Activated T-helper 1 cell treated with anti-CD3 and anti-CD28 coated beads, Interleukin-12 subunit alpha, Interleukin-12 subunit beta, Interleukin-2, Interleukin-4 antibody, amounts not matched to agents 30 ng/mL and 10 ng/mL and 1 ng/mL, durations not matched to agents 14 hours and 24 hours and 36 hours (primary cell): ENCODE measurements at regions not wholly inside any gene's neighbourhood (a gene's known extent, or its start where the extent isn't known, plus 50 kb on each side); places are given as distances from the start of the nearest gene placed in this dataset.

Experiments used
- DNase-seq: peaks from one replicate; pipeline ENCODE4 v3.0.0; 2021; ENCODE audit warnings: low spot score
- H3K27ac Mint-ChIP-seq: one replicate; pipeline ENCODE4 v1.8.0; 2021; ENCODE audit warnings: mild to moderate bottlenecking, mixed read lengths
- H3K27me3 Mint-ChIP-seq: one replicate; pipeline ENCODE4 v1.8.0; 2022; ENCODE audit warnings: mild to moderate bottlenecking, moderate library complexity, mixed read lengths; ENCODE audit not compliant: insufficient read depth
- H3K36me3 Mint-ChIP-seq: one replicate; pipeline ENCODE4 v1.8.0; 2021; ENCODE audit warnings: low read depth, mixed read lengths
- H3K4me1 Mint-ChIP-seq: one replicate; pipeline ENCODE4 v1.8.0; 2021; ENCODE audit warnings: low read depth, mixed read lengths
- H3K4me3 Mint-ChIP-seq: one replicate; pipeline ENCODE4 v1.8.0; 2021; ENCODE audit warnings: mild to moderate bottlenecking, moderate library complexity, mixed read lengths
- H3K9me3 Mint-ChIP-seq: one replicate; pipeline ENCODE4 v1.8.0; 2021; ENCODE audit warnings: mixed read lengths
- intact Hi-C: fragments of 100-400 bp; cut with micrococcal nuclease; formaldehyde crosslinking; loops from one replicate; pipeline ENCODE4 v1.15.1; 2024

GRCh38 chr13:31639443-31640163, 99.7 kb upstream of the RXFP2 start:
- intact Hi-C loops: no loop called here
- Mint-ChIP-seq H3K27ac (no peak overlapping the region), H3K9me3 (peaks cover 15% of the 10 kb centered on the region), H3K4me1 (no peaks in the 10 kb centered on the region), H3K27me3 (no peaks in the 10 kb centered on the region), H3K36me3 (no peaks in the 10 kb centered on the region), H3K4me3 (no peak overlapping the region)
- DNase-seq: no peak

- no peak for DNase-seq
- Mint-ChIP-seq H3K4me3 (no peak overlapping the region), H3K4me1 (no peaks in the 10 kb centered on the region), H3K9me3 (no peaks in the 10 kb centered on the region), H3K36me3 (no peaks in the 10 kb centered on the region), H3K27me3 (no peaks in the 10 kb centered on the region), H3K27ac (no peak overlapping the region)
- intact Hi-C loops: no loop called here
These were observed 89.6 kb upstream of the RXFP2 start for GRCh38 chr13:31649766-31650165.

- H3K4me3 Mint-ChIP-seq: no peak overlapping the region
- H3K9me3 Mint-ChIP-seq: no peaks in the 10 kb centered on the region
- H3K27me3 Mint-ChIP-seq: no peaks in the 10 kb centered on the region
- H3K36me3 Mint-ChIP-seq: no peaks in the 10 kb centered on the region
- intact Hi-C loops: no loop called here
- H3K4me1 Mint-ChIP-seq: no peaks in the 10 kb centered on the region
- no peak for DNase-seq
- no peak overlapping the region for H3K27ac Mint-ChIP-seq
These were observed 85.6 kb upstream of the RXFP2 start for GRCh38 chr13:31653730-31654129.

GRCh38 chr13:31663880-31664585, 75.3 kb upstream of the RXFP2 start:
- Mint-ChIP-seq H3K27ac (no peak overlapping the region), H3K27me3 (no peaks in the 10 kb centered on the region), H3K36me3 (no peaks in the 10 kb centered on the region), H3K4me1 (no peaks in the 10 kb centered on the region), H3K4me3 (no peak overlapping the region), H3K9me3 (peaks cover 21% of the 10 kb centered on the region)
- intact Hi-C loops: no loop called here
- DNase-seq: no peak

GRCh38 chr13:31670831-31671617, 68.3 kb upstream of the RXFP2 start:
- intact Hi-C loops: no loop called here
- H3K27ac Mint-ChIP-seq: no peak overlapping the region
- no peak overlapping the region for H3K4me3 Mint-ChIP-seq
- H3K4me1 Mint-ChIP-seq: no peaks in the 10 kb centered on the region
- H3K9me3 Mint-ChIP-seq: peaks cover 7% of the 10 kb centered on the region
- no peaks in the 10 kb centered on the region for H3K27me3 Mint-ChIP-seq
- H3K36me3 Mint-ChIP-seq: no peaks in the 10 kb centered on the region
- DNase-seq: no peak

GRCh38 chr13:31674051-31674450, 65.3 kb upstream of the RXFP2 start:
- Mint-ChIP-seq H3K9me3 (peaks cover 2% of the 10 kb centered on the region), H3K27me3 (no peaks in the 10 kb centered on the region), H3K36me3 (no peaks in the 10 kb centered on the region), H3K4me1 (no peaks in the 10 kb centered on the region), H3K4me3 (no peak overlapping the region), H3K27ac (no peak overlapping the region)
- intact Hi-C loops: no loop called here
- DNase-seq: no peak

GRCh38 chr13:31675440-31675953, 63.8 kb upstream of the RXFP2 start:
- intact Hi-C loops: no loop called here
- Mint-ChIP-seq H3K4me1 (no peaks in the 10 kb centered on the region), H3K36me3 (no peaks in the 10 kb centered on the region), H3K4me3 (no peak overlapping the region), H3K27ac (no peak overlapping the region), H3K9me3 (peaks cover 2% of the 10 kb centered on the region), H3K27me3 (no peaks in the 10 kb centered on the region)
- no peak for DNase-seq

- Mint-ChIP-seq H3K36me3 (no peaks in the 10 kb centered on the region), H3K4me1 (no peaks in the 10 kb centered on the region), H3K4me3 (no peak overlapping the region), H3K27me3 (no peaks in the 10 kb centered on the region), H3K9me3 (no peaks in the 10 kb centered on the region), H3K27ac (no peak overlapping the region)
- no peak for DNase-seq
- intact Hi-C loops: no loop called here
These were observed 58.2 kb upstream of the RXFP2 start for GRCh38 chr13:31681133-31681532.

GRCh38 chr13:31684466-31684865, 54.9 kb upstream of the RXFP2 start:
- no peaks in the 10 kb centered on the region for H3K9me3 Mint-ChIP-seq
- intact Hi-C loops: no loop called here
- H3K4me3 Mint-ChIP-seq: no peak overlapping the region
- no peak for DNase-seq
- H3K36me3 Mint-ChIP-seq: no peaks in the 10 kb centered on the region
- H3K27me3 Mint-ChIP-seq: no peaks in the 10 kb centered on the region
- no peak overlapping the region for H3K27ac Mint-ChIP-seq
- H3K4me1 Mint-ChIP-seq: no peaks in the 10 kb centered on the region

GRCh38 chr13:31686670-31687425, 52.5 kb upstream of the RXFP2 start:
- Mint-ChIP-seq H3K36me3 (no peaks in the 10 kb centered on the region), H3K27ac (no peak overlapping the region), H3K9me3 (no peaks in the 10 kb centered on the region), H3K4me3 (no peak overlapping the region), H3K4me1 (no peaks in the 10 kb centered on the region), H3K27me3 (no peaks in the 10 kb centered on the region)
- no peak for DNase-seq
- intact Hi-C loops: no loop called here
